HepG2 (cell line): ENCODE measurements at regions not wholly inside any gene's neighbourhood (a gene's known extent, or its start where the extent isn't known, plus 50 kb on each side); places are given as distances from the start of the nearest gene placed in this dataset.

Experiments
- CBX1 ChIP-seq: IDR thresholded peaks from one replicate; pipeline ENCODE4 v1.6.1; 2016; ENCODE audit warnings: antibody characterized with exemption, low read depth
- DNMT3B ChIP-seq: conservative IDR thresholded peaks from 2 replicates; pipeline ENCODE4 v1.6.1; 2016; ENCODE audit warnings: missing biosample characterization, control low read depth
- FOXA3 ChIP-seq: IDR thresholded peaks from 2 replicates; pipeline ENCODE4 v1.6.1; 2016; ENCODE audit warnings: missing genetic modification reagents, missing compliant biosample characterization
- HOXA3 ChIP-seq: sonication (generic); formaldehyde crosslinking; IDR thresholded peaks from 2 replicates; pipeline ENCODE4 v1.5.0; 2020; ENCODE audit warnings: missing genetic modification reagents
- MIXL1 ChIP-seq: IDR thresholded peaks from 2 replicates; pipeline ENCODE4 v1.6.1; 2016
- NCOA2 ChIP-seq: sonication (generic); formaldehyde crosslinking; IDR thresholded peaks from 2 replicates; pipeline ENCODE4 v1.8.0; 2022; ENCODE audit warnings: inconsistent platforms
- PHF5A ChIP-seq: IDR thresholded peaks from one replicate; pipeline ENCODE4 v1.6.1; 2018; ENCODE audit warnings: low read depth, missing genetic modification reagents; ENCODE audit not compliant: unreplicated experiment
- POGK ChIP-seq: sonication (generic); formaldehyde crosslinking; conservative IDR thresholded peaks from 2 replicates; pipeline ENCODE4 v1.8.0; 2022; ENCODE audit warnings: mild to moderate bottlenecking, moderate library complexity, missing genetic modification reagents
- RARA ChIP-seq: IDR thresholded peaks from 2 replicates; pipeline ENCODE4 v1.6.1; 2016; ENCODE audit warnings: missing genetic modification reagents, missing compliant biosample characterization
- REPIN1 ChIP-seq: sonication (generic); formaldehyde crosslinking; IDR thresholded peaks from 2 replicates; pipeline ENCODE4 v1.8.0; 2022; ENCODE audit warnings: missing genetic modification reagents, low read depth, mild to moderate bottlenecking, borderline replicate concordance
- SOX5 ChIP-seq: IDR thresholded peaks from 2 replicates; pipeline ENCODE4 v1.6.1; 2016; ENCODE audit warnings: borderline replicate concordance
- ZHX1 ChIP-seq: sonication (generic); formaldehyde crosslinking; IDR thresholded peaks from 2 replicates; pipeline ENCODE4 v1.8.1; 2022; ENCODE audit warnings: low read depth, mild to moderate bottlenecking, missing genetic modification reagents
- ZNF430 ChIP-seq: sonication (generic); formaldehyde crosslinking; IDR thresholded peaks from 2 replicates; pipeline ENCODE4 v1.9.0; 2021; ENCODE audit warnings: mild to moderate bottlenecking, missing genetic modification reagents
- ZNF441 ChIP-seq: sonication (generic); formaldehyde crosslinking; IDR thresholded peaks from 2 replicates; pipeline ENCODE4 v1.7.0; 2021; ENCODE audit warnings: missing genetic modification reagents, borderline replicate concordance
- TF ChIP-seq, protein P1 (sequence below): sonication (generic); formaldehyde crosslinking; IDR thresholded peaks from 2 replicates; pipeline ENCODE4 v1.4.0; 2020; ENCODE audit warnings: missing genetic modification reagents, low read depth, mild to moderate bottlenecking, borderline replicate concordance
- TF ChIP-seq, protein P2 (sequence below): sonication (generic); formaldehyde crosslinking; IDR thresholded peaks from 2 replicates; pipeline ENCODE4 v1.4.0; 2020; ENCODE audit warnings: low read depth, missing genetic modification reagents
- TF ChIP-seq, protein P3 (sequence below): sonication (generic); formaldehyde crosslinking; IDR thresholded peaks from 2 replicates; pipeline ENCODE4 v1.4.0; 2020; ENCODE audit warnings: missing genetic modification reagents, mild to moderate bottlenecking, borderline replicate concordance

GRCh38 chr5:74538206-74538661 lies 102.3 kb downstream of the ENC1 start (continued):
- TF ChIP-seq, protein P1, sequence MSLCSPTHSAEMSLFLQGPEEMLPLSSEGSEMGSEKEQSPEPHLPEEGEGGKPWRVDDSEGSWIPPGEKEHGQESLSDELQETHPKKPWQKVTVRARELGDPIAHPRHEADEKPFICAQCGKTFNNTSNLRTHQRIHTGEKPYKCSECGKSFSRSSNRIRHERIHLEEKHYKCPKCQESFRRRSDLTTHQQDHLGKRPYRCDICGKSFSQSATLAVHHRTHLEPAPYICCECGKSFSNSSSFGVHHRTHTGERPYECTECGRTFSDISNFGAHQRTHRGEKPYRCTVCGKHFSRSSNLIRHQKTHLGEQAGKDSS = peak; percentile 79; the same call in 1 of the 2 replicates
- TF ChIP-seq REPIN1 (CRISPR knock-in tag) (peak; percentile 87), ZHX1 (CRISPR knock-in tag) (0 out of 2 replicates have a peak, but pooled peaks have one; percentile 25), PHF5A (CRISPR knock-in tag) (peak; percentile 61), ZNF441 (CRISPR knock-in tag) (peak; percentile 46; the same call in 1 of the 2 replicates), CBX1 (peak; percentile 57), FOXA3 (peak; percentile 64), MIXL1 (CRISPR knock-in tag) (peak; percentile 80; the same call in 1 of the 2 replicates), NCOA2 (CRISPR knock-in tag) (peak; percentile 68), POGK (CRISPR knock-in tag) (peak; percentile 87), DNMT3B (peak; percentile 70; the same call in 1 of the 2 replicates), SOX5 (CRISPR knock-in tag) (peak; percentile 72; the same call in 1 of the 2 replicates), HOXA3 (CRISPR knock-in tag) (peak; percentile 86), ZNF430 (CRISPR knock-in tag) (peak; percentile 73; the same call in 1 of the 2 replicates), RARA (CRISPR knock-in tag) (peak; percentile 85)
- TF ChIP-seq, protein P2, sequence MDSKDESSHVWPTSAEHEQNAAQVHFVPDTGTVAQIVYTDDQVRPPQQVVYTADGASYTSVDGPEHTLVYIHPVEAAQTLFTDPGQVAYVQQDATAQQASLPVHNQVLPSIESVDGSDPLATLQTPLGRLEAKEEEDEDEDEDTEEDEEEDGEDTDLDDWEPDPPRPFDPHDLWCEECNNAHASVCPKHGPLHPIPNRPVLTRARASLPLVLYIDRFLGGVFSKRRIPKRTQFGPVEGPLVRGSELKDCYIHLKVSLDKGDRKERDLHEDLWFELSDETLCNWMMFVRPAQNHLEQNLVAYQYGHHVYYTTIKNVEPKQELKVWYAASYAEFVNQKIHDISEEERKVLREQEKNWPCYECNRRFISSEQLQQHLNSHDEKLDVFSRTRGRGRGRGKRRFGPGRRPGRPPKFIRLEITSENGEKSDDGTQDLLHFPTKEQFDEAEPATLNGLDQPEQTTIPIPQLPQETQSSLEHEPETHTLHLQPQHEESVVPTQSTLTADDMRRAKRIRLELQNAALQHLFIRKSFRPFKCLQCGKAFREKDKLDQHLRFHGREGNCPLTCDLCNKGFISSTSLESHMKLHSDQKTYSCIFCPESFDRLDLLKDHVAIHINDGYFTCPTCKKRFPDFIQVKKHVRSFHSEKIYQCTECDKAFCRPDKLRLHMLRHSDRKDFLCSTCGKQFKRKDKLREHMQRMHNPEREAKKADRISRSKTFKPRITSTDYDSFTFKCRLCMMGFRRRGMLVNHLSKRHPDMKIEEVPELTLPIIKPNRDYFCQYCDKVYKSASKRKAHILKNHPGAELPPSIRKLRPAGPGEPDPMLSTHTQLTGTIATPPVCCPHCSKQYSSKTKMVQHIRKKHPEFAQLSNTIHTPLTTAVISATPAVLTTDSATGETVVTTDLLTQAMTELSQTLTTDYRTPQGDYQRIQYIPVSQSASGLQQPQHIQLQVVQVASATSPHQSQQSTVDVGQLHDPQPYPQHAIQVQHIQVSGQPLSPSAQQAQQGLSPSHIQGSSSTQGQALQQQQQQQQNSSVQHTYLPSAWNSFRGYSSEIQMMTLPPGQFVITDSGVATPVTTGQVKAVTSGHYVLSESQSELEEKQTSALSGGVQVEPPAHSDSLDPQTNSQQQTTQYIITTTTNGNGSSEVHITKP (CRISPR knock-in tag) = peak; percentile 58; the same call in 1 of the 2 replicates
- TF ChIP-seq, protein P3, sequence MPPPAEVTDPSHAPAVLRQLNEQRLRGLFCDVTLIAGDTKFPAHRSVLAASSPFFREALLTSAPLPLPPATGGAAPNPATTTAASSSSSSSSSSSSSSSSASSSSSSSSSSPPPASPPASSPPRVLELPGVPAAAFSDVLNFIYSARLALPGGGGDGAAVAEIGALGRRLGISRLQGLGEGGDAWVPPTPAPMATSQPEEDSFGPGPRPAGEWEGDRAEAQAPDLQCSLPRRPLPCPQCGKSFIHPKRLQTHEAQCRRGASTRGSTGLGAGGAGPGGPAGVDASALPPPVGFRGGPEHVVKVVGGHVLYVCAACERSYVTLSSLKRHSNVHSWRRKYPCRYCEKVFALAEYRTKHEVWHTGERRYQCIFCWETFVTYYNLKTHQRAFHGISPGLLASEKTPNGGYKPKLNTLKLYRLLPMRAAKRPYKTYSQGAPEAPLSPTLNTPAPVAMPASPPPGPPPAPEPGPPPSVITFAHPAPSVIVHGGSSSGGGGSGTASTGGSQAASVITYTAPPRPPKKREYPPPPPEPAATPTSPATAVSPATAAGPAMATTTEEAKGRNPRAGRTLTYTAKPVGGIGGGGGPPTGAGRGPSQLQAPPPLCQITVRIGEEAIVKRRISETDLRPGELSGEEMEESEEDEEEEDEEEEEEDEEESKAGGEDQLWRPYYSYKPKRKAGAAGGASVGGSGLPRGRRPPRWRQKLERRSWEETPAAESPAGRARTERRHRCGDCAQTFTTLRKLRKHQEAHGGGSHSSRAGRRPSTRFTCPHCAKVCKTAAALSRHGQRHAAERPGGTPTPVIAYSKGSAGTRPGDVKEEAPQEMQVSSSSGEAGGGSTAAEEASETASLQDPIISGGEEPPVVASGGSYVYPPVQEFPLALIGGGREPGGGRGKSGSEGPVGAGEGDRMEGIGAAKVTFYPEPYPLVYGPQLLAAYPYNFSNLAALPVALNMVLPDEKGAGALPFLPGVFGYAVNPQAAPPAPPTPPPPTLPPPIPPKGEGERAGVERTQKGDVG (CRISPR knock-in tag) = peak; percentile 39; the same call in 1 of the 2 replicates
